ENCODE measurements at regions not wholly inside any gene's neighbourhood (a gene's known extent, or its start where the extent isn't known, plus 50 kb on each side); places are given as distances from the start of the nearest gene placed in this dataset.

GRCh38 chr11:121241343-121242211 lies 51.0 kb upstream of the SC5D start:
- no peaks in the 10 kb centered on the region for H3K9me3 Mint-ChIP-seq
- peaks cover 21% of the 10 kb centered on the region for H3K4me1 Mint-ChIP-seq (ENCODE audit: low read depth)
- no peak overlapping the region for H3K27ac Mint-ChIP-seq
- peaks cover 6% of the 10 kb centered on the region for H3K27me3 Mint-ChIP-seq
- intact Hi-C loops (cut with micrococcal nuclease) = no loop called here
- POLR2A ChIA-PET = no interaction called here
- H3K4me3 Mint-ChIP-seq = no peak overlapping the region
- CTCF ChIA-PET = interaction anchor here (1.4 kb wide), 1 partner anchor 47 kb away, joined by 5 read pairs; no protein-coding TSS in a partner anchor
- no peaks in the 10 kb centered on the region for H3K36me3 Mint-ChIP-seq
- DNase-seq = no peak

Data from activated CD4-positive, alpha-beta memory T cell treated with anti-CD3 and anti-CD28 coated beads for 36 hours (primary cell).